Activated CD4-positive, alpha-beta T cell treated with anti-CD3 and anti-CD28 coated beads for 1 hour (primary cell): ENCODE measurements at regions not wholly inside any gene's neighbourhood (a gene's known extent, or its start where the extent isn't known, plus 50 kb on each side); places are given as distances from the start of the nearest gene placed in this dataset.

Experiments used
- DNase-seq: peaks from one replicate; pipeline ENCODE4 v3.0.0-alpha.2; 2020

GRCh38 chr18:40075616-40076015, 1879.4 kb upstream of the PIK3C3 start:
- no peak for DNase-seq

DNA sequence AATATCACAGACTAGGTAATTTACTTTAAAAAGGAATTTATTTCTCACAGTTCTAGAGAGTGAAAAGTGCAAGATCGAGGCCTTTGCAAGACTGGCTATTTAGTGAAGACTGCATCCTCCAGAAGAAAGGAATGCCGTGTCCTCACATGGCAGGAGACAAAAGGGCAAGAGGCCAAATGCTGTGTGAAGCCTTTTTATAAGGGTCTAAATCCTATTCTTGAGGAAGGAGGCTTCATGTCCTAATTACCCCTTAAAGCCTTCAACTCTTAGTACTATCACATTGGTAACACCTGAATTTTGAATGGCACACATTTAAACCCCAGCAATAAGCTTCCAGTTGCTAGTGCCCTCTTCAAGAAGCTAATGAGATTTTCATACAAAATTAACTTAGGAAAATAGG, 1882.3 kb upstream of the PIK3C3 start:
- no peak for DNase-seq

- DNase-seq: no peak
These were observed 1888.7 kb upstream of the PIK3C3 start for GRCh38 chr18:40066368-40066767.

- DNase-seq: no peak
These were observed 1891.5 kb upstream of the PIK3C3 start for GRCh38 chr18:40063488-40063887.

GRCh38 chr18:40061086-40061485, 1893.9 kb upstream of the PIK3C3 start:
- DNase-seq: no peak

DNA sequence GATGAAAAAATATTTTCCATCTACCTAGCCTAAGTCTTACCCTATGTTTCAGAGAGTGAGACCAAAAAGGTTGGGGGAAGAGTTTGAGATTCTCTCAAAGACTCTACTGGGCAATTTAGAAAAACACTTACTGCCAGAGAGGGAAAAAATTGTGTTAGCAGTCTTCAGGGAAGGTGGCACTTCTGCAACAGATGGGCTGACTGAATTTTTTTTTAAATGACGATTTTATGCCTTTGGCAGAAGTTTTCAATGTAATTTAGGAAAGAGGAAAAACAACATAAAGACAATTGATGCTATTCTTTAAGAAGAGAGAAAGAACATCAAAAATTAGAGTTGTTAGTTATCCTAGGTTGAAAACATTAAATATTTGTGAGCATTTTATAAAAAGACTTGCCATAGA, 1894.5 kb upstream of the PIK3C3 start:
- DNase-seq: no peak

GRCh38 chr18:40058811-40059570, 1896.0 kb upstream of the PIK3C3 start:
- no peak for DNase-seq

DNA sequence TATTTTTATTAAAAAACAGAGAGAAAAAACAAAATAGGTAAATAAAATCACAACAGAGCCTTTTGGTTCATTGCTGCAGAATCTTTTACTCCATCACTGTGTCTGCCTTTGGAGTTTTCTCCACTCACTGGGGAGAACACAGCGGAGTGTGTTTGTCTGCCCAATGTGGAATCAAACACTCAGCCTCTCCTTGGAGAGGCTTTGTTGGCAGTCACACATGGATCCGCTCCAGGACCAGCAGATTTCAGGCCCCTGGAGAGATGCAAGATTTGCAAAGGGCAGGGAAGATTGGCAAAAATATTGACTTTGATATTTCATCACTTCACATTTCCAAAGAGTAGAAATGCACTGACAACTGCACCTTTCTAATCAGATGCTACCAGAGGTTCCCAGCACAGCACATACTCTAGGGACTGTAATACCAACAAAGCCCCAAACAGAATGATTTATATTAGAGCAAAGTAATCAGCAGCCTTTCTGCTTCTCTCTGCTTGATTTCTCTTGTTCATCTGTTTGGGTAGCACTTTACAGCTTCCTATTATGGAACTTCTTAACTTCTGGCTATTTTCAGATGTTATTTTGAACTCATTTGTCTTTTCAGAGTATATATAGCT, 1898.8 kb upstream of the PIK3C3 start:
- DNase-seq: no peak

DNA sequence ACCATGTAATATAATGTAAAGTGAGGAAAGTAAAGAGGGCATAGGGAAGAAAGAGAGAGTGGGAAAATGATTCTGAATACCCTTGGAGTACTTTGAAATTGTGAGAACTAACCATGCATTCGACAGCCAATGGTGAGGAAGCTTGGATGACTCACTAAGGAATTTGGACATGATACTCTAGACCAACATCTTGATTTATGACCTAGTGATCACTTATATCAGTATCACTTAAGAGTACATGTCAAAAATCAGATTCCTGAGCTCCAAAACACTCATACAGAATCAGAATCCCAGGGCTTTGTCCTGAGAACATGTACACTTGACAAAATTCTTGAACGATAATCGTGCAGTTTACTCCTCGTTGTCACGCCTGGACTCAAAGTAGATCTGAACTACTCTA, 1899.8 kb upstream of the PIK3C3 start:
- no peak for DNase-seq

DNA sequence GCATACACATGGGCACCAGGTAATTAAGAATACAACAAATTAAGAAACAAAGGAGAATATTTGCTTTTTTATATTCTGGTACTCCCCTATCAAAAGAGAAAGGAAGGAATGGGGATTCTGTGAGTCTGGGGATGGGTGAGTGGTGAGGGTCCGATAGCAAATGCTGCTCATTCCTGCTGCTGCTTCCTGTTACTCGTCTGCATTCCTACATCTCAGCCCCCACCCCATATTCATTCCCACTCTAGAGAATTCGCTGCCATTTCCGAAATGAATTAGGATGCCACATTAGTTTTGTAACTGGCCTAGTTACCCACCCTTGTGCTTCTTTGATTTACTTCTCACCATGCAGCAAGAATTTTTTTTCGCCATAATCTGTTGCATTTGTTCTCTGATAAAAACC, 1905.3 kb upstream of the PIK3C3 start:
- DNase-seq: no peak

DNA sequence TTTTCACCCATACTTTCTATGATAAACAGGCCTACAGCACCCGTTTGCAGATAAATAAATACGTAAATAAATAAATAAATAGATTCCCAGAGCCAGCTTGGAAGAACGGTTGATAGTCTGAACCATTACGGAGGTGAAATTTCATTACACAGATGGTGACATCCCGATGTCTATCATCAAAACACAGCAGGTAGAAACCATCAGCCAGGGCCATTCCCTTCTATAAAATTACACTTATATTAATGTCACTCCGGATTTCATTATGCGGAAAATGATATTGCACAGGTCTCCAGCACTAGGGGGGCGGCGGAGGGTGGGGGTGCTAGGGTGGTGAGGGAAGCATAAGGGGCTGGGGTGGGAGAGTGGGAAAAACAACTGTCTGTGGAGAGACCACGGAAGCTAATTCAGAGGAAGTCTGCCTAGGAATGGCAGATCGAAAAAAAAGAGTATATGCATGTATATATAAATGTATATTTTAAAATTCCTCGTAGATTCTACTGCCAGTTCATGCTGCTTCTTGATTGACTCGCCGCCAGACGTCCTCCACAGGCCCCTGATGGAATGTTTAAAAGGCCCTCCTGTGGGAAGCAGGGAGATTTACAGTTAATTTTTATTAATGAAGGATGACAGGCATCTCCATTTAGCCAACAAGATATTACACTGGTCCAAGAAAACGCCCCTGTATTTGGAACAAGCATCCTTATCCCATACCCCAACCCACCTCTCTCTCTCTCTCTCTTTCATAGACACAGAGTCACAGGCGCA, 1906.0 kb upstream of the PIK3C3 start:
- DNase-seq: no peak

DNA sequence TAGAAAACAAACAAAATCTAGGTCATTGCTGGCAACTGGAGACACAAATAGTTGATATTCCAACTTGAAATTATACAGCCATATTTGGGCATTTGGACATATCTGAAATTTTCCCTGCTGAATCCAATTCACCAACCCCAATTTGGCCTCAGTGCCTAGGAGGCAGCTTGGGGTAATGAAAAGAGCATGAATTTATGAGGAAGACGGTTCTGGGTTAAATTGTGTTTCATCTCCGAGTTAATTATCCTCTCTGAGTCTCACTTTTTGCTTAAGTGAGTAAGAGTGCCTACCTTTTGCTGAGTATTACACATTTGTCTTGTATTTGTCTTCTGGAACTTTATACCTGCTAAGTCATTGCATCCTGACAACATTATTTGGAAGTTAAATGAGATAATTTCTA, 1906.8 kb upstream of the PIK3C3 start:
- DNase-seq: no peak

GRCh38 chr18:40046596-40046995, 1908.4 kb upstream of the PIK3C3 start:
- no peak for DNase-seq

DNA sequence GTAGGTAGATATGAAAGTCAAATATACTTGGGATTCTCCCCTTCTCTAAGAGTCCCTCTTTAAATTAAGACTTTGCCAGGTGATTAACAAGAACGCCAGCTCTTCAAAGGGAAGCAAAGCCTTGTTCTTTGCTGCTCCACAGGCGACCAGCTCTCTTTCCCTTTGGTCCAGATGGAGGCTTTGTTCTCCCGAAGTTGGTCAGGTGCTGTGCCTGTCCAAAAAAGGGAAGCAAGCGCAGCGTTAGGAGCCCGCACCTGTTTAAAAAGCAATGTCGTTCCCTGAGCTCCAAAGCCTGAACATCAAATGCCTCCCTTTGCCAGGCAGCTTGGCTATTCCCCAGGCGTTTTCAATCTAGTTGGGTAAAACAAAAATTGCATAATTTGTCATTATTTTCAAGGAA, 1913.1 kb upstream of the PIK3C3 start:
- DNase-seq: no peak

DNA sequence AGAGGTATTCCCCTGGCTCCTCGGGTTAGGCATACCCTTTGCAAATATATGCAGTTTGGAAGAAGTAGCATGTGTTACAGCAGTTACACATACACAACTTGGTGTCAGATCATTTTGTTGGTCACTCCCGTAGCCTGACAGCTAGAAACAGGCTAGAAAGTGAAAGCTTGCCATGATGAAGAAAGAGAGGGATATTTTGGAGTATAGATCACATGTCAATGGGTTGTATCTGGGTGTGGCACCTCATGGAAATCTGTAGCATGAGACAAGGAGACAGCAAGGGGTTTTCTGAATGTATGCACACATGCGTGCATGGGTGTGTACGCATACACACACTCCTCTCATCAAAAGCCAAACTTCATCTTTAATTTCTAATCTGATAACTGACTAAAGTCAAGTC, 1914.5 kb upstream of the PIK3C3 start:
- DNase-seq: no peak

DNA sequence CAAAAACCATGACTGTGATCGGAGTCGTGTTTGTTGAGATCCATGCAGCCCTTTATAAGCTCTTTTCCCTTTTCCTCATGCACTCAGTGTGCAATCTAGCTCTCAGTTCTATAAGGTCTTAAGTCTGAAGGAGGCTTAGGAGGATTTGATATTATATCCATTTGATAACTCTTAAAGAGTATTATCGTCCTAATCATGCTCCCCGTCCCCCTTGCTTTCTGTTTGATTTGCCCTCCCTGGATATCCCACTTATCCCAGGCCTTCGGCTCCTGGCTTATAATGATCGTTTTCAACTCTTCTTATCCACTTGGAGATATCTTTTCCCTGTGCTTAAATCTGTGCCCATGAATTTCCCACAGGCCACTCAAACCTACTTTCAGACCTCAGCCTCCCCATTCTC, 1917.7 kb upstream of the PIK3C3 start:
- DNase-seq: no peak

- no peak for DNase-seq
These were observed 1918.2 kb upstream of the PIK3C3 start for GRCh38 chr18:40036861-40037260.

GRCh38 chr18:40035966-40036365, 1919.1 kb upstream of the PIK3C3 start:
- no peak for DNase-seq

GRCh38 chr18:40032076-40032475, 1923.0 kb upstream of the PIK3C3 start:
- no peak for DNase-seq

GRCh38 chr18:40031435-40031834, 1923.6 kb upstream of the PIK3C3 start:
- DNase-seq: no peak

GRCh38 chr18:40019797-40020392, 1935.1 kb upstream of the PIK3C3 start:
- DNase-seq: no peak

- DNase-seq: no peak
These were observed 1936.8 kb upstream of the PIK3C3 start for GRCh38 chr18:40018266-40018665.

GRCh38 chr18:40017021-40017420, 1938.0 kb upstream of the PIK3C3 start:
- no peak for DNase-seq

- DNase-seq: no peak
These were observed 1938.6 kb upstream of the PIK3C3 start for GRCh38 chr18:40016405-40016804.
